T1000 (cell line): ENCODE measurements at regions not wholly inside any gene's neighbourhood (a gene's known extent, or its start where the extent isn't known, plus 50 kb on each side); places are given as distances from the start of the nearest gene placed in this dataset.
"Not testable (repeated sequence)": the region's sequence is repeated elsewhere in the genome, so short reads cannot be mapped to it uniquely, and the experiment has no call there.

Experiments used
- DNase-seq: peaks from one replicate; lab custom pipeline; 2025; ENCODE audit warnings: mixed read lengths; lab: John Stamatoyannopoulos, UW

DNA sequence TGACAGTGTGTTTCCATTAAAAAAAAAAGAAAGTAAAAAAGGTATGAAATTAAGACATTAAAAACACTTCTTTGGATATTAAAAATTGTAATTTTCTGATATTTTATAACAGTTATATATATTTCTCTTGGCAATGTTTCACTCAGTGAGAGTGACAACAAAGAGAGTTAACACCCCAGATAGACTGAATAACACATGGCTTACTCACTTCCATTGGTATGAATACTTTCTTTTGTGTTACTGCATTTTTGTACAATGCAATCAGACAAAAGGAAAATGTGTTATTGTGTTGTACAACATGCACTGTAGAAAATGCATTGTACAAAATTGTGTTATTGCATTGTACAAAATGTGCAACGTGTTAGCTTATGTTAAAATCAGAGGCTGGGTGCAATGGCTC is 676.6 kb upstream of the AMELY start:
- not testable (repeated sequence) for DNase-seq

GRCh38 chrY:7562541-7562940 is 651.0 kb upstream of the AMELY start:
- peak; percentile 0 for DNase-seq

GRCh38 chrY:7557675-7558074 is 646.1 kb upstream of the AMELY start:
- no peak for DNase-seq

GRCh38 chrY:7555006-7555405 is 643.5 kb upstream of the AMELY start:
- DNase-seq = no peak

DNA sequence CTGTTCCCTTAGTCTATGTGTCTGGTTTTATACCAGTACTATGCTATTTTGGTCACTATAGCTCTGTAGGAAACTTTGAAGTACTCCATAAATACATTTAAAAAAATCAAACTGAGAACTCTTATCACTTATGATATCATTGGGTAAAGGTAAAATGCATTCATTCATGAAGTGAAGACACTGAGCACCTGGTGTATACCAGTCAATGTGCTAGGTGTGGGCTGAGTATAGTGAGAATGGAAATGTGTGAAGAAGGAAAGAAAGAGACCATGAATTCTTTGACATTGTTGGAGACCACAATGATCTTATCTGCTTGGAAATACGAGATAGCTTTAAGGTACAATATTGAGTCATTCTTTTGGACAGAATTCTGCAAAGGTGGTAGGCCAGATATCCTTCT is 633.5 kb upstream of the AMELY start:
- DNase-seq = no peak

GRCh38 chrY:7544172-7544770 is 632.7 kb upstream of the AMELY start:
- DNase-seq = peak; percentile 28

DNA sequence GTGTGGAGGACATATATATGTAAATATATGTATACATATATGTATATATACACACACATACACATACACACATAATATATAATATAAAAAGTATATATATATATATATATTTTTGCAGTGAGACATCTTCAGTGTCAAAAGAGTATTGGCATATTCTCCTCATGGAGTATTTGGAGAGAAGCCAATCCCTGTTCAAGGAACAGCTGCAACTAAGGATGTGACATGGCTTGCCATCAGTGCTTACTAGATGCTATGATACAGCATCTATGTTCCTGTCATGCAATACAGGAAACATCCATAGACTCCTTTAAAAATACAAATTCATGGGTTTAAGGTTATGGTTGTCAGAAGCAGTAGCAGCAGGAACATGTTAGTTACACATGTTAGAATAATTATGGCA is 632.0 kb upstream of the AMELY start:
- no peak for DNase-seq

DNA sequence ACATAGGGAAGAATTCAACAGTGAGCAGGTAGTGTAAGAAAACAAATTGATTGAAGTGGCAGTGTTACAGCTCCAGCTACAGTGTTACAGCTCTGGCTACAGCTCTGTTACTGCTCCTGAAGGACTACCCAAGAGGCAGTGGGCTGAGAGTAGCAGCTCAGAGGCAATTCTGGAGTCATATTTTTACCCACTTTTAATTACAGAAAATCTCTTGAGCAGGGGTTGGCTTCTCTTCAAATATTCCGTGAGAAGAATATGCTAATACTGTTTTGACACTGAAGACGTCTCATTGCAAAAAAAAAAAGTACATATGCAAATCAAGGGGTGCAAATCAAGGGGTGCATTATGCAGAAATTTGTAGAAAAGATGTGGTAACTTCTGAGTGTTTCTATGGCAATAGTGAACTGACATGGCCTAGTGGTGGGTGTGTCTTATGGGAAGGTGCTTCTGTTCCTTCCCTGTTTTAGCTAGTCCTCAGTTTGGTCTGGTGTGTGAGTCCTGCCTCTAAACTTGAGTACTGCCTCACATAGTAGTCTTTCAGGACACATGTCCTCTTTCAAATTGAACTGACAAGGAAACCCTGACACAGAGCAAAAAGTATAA is 630.8 kb upstream of the AMELY start:
- no peak for DNase-seq

DNA sequence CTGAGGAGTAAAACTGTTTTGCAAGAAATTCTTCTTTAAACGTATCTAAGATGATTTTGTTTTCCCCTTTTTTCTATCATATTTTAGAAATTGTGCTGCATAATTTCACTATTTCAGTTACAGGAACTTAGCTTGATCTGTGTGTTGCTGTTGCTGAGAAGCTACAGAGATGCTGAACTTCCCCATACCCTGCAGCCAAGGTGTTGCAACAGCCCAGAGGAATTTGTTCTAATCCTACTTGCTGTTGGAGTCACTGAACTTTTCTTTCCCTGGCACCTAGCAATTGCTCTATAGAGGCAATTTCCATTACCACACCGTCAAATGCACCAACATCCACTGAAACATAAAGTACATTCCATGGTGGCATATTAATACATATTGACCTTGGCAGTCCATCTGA is 617.8 kb upstream of the AMELY start:
- DNase-seq = no peak

GRCh38 chrY:7527568-7527967 is 616.0 kb upstream of the AMELY start:
- DNase-seq = peak; percentile 6

DNA sequence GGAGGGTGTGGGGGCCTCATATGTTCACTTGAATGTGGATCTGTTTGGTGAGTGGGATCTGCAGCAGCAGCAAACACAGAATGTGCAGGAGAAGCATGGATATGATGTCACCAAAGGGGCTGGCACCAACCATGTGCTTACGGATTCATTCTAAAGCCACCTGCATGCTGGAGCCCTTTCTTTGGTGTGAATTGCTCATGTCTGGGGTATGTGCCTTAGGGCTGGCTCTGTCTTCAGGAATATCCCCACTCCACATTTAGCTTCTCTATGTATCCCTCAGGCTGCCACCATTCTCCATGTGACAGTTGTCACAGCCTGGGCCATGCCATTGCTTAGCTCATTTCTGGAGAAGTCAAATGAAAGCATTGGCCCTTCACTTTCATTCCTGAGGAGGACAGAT is 606.8 kb upstream of the AMELY start:
- no peak for DNase-seq

DNA sequence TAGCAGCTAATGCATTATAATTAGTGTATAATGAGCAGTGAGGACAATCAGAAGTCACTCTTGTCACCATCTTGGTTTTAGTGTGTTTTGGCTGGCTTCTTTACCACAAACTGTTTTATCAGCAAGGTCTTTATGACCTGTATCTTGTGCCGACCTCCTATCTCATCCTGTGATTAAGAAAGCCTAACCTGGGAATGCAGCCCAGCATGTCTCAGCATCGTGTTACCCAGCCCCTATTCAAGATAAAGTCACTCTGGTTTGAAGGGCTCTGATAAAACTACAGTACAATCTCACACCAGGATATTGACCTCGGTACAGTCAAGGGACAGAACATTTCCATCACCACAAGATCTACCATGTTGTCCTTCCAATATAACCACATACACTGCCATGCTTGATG is 604.7 kb upstream of the AMELY start:
- DNase-seq = no peak

- no peak for DNase-seq
These were observed 604.3 kb upstream of the AMELY start for GRCh38 chrY:7515812-7516211.

GRCh38 chrY:7502896-7503295 is 591.3 kb upstream of the AMELY start:
- DNase-seq = no peak

GRCh38 chrY:7501236-7501635 is 589.7 kb upstream of the AMELY start:
- no peak for DNase-seq

DNA sequence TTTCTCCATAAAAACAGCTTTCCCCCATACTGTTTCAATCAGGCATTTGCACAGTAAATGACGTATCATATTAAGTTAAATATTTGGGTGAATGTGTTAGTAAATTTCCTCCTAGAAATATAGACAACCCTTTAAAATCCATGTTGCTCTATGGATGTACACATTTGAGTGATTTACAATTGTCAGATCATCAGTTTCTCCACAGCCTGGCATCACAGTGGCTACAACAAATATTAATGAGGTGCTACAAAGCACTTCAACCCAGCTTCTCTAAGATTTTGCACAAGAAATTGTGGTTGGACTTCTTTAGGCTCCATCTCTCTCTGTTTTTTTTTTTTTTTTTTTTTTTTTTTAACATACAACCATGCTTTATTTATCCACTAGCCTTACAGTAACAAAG is 584.4 kb upstream of the AMELY start:
- DNase-seq = no peak

GRCh38 chrY:7484455-7485285 is 573.1 kb upstream of the AMELY start:
- not testable (repeated sequence) for DNase-seq

GRCh38 chrY:7471976-7472375 is 560.4 kb upstream of the AMELY start:
- DNase-seq = no peak

- DNase-seq = no peak
These were observed 558.5 kb upstream of the AMELY start for GRCh38 chrY:7470037-7470436.

DNA sequence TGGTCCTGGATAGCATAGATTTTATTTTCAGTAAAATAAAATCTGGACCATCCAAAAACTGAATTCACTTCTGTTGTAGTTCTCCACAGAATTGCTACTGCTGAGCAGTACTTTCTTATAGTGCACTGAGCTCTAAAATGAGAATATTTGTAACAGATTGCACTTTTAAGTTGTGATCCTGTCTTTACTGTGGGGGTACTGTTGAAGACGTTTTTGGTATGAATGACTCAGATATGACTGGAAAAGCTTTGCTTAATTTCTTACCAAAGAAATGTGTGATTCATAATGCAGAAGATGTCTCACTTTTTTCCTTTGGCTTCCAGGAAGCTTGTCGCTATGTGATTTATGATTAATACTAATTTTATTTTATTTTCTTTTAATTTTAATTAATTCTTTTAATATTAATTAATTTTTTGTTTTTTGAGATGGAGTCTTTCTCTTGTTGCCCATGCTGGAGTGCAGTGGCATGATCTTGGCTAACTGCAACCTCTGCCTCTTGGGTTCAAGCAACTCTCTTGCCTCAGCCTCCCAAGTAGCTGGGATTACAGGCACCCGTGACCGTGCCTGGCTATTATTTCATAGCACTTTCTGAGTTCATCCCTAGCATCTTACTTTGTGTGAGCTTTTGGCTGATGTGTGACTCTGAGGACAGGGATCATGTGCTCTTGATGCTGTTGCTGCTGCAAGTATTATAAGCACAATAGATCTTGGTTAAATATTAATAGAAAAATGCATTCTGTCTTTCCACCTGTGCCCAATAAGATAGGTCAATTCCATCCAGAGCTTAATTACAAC is 557.6 kb upstream of the AMELY start:
- no peak for DNase-seq

GRCh38 chrY:7467796-7468520 is 556.4 kb upstream of the AMELY start:
- DNase-seq = no peak

DNA sequence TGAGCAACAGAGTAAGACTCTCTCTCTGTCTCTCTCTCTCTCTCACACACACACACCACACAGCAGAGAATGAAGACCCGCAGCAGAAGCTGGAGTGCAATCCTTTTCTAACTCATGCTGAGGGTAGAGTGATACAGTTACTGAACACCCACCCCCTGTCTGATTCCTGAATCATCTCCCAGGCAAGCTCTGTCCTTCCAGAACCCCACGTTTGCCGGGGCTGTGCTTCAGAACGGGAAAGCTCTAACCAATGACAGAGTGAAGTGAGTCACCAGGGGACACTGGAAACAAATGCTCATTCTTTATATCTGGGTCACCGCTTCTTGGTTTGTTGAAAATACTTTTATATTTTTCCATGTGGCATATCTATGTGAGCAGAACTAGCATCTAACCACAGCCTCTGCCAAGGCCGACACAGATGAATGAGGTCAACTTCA is 553.7 kb upstream of the AMELY start:
- DNase-seq = peak; percentile 58
